A673 (cell line): ENCODE measurements at regions not wholly inside any gene's neighbourhood (a gene's known extent, or its start where the extent isn't known, plus 50 kb on each side); places are given as distances from the start of the nearest gene placed in this dataset.
"Not testable (repeated sequence)": the region's sequence is repeated elsewhere in the genome, so short reads cannot be mapped to it uniquely, and the experiment has no call there.

Source experiments
- BruUV-seq: library from RNA; stranded (reverse); fragments of 400-500 nt; replicated peaks from 2 replicates; lab custom pipeline; 2021; lab: Mats Ljungman, UMichigan
- CTCF ChIA-PET: fragments of 300-600 bp; sonication (Branson Sonifier 250); formaldehyde crosslinking; loops from one replicate; lab custom pipeline; 2022; ENCODE audit warnings: antibody characterized with exemption; lab: Charles Lee
- POLR2A ChIA-PET: fragments of 300-600 bp; sonication (Branson Sonifier 250); formaldehyde crosslinking; loops from one replicate; lab custom pipeline; 2022; ENCODE audit warnings: antibody characterized with exemption; ENCODE audit not compliant: low non-redundant PET; lab: Charles Lee
- DNase-seq: peaks from one replicate; pipeline ENCODE4 v3.0.0-alpha.2; 2015; ENCODE audit warnings: low spot score
- H3K27ac ChIP-seq: fragments of 200-600 bp; sonication (generic); 2 replicates; pipeline ENCODE4 v1.5.1; 2016; ENCODE audit warnings: mixed run types, low read depth, mild to moderate bottlenecking, mixed read lengths, antibody characterized with exemption, low read length; ENCODE audit not compliant: poor library complexity, severe bottlenecking
- H3K27me3 ChIP-seq: fragments of 200-600 bp; sonication (generic); replicated peaks from 2 replicates; pipeline ENCODE4 v1.6.1; 2017; ENCODE audit warnings: mixed run types, low read depth, mild to moderate bottlenecking, mixed read lengths, antibody characterized with exemption, low read length; ENCODE audit not compliant: insufficient read depth, poor library complexity
- H3K36me3 ChIP-seq: fragments of 200-600 bp; sonication (generic); 2 replicates; pipeline ENCODE4 v1.6.1; 2016; ENCODE audit warnings: mixed run types, mild to moderate bottlenecking, mixed read lengths, antibody characterized with exemption, low read length; ENCODE audit not compliant: insufficient read depth, poor library complexity, severe bottlenecking
- H3K4me1 ChIP-seq: fragments of 200-600 bp; sonication (generic); 2 replicates; pipeline ENCODE4 v1.6.1; 2017; ENCODE audit warnings: mixed run types, mild to moderate bottlenecking, mixed read lengths, antibody characterized with exemption, low read length; ENCODE audit not compliant: insufficient read depth, poor library complexity, severe bottlenecking
- H3K4me3 ChIP-seq: fragments of 200-600 bp; sonication (generic); 2 replicates; pipeline ENCODE4 v1.5.1; 2016; ENCODE audit warnings: low read depth, mixed run types, mild to moderate bottlenecking, mixed read lengths, low read length; ENCODE audit not compliant: poor library complexity, severe bottlenecking
- H3K9me3 ChIP-seq: fragments of 200-600 bp; sonication (generic); 2 replicates; pipeline ENCODE4 v1.6.1; 2016; ENCODE audit warnings: mixed run types, low read depth, mild to moderate bottlenecking, mixed read lengths, antibody characterized with exemption, low read length; ENCODE audit not compliant: poor library complexity, severe bottlenecking
- CTCF ChIP-seq: fragments of 300-800, 200-600 bp; sonication (generic); conservative IDR thresholded peaks from 2 replicates; pipeline ENCODE4 v1.5.1; 2017; ENCODE audit warnings: low read depth, mild to moderate bottlenecking, antibody characterized with exemption, low read length, moderate library complexity, mixed read lengths
- EZH2 ChIP-seq: fragments of 200-600 bp; sonication (generic); IDR thresholded peaks from 2 replicates; pipeline ENCODE4 v1.6.1; 2017; ENCODE audit warnings: borderline replicate concordance, low read depth, mild to moderate bottlenecking, mixed read lengths, antibody characterized with exemption, low read length; ENCODE audit not compliant: poor library complexity, severe bottlenecking
- intact Hi-C: fragments of 100-400 bp; cut with micrococcal nuclease; formaldehyde crosslinking; loops from one replicate; pipeline ENCODE4 v1.10.0; 2022; ENCODE audit not compliant: unreplicated experiment

GRCh38 chr2:231644426-231644825 is 51.8 kb downstream of the TEX44 start:
- H3K27me3 ChIP-seq: no peaks in the 10 kb centered on the region
- no peak overlapping the region for H3K4me3 ChIP-seq
- intact Hi-C loops: no loop called here
- POLR2A ChIA-PET: no interaction called here
- CTCF ChIA-PET: no interaction called here
- TF ChIP-seq CTCF (no peak), EZH2 (no peak)
- DNase-seq: no peak
- no peaks in the 10 kb centered on the region for H3K36me3 ChIP-seq
- H3K4me1 ChIP-seq: no peaks in the 10 kb centered on the region
- H3K27ac ChIP-seq: no peak overlapping the region
- no peaks in the 10 kb centered on the region for H3K9me3 ChIP-seq
- BruUV-seq: no TSS peak

- Histone ChIP-seq H3K9me3 (no peaks in the 10 kb centered on the region), H3K4me1 (no peaks in the 10 kb centered on the region), H3K27me3 (no peaks in the 10 kb centered on the region), H3K4me3 (no peak overlapping the region), H3K36me3 (no peaks in the 10 kb centered on the region), H3K27ac (no peak overlapping the region)
- TF ChIP-seq CTCF (no peak), EZH2 (no peak)
- ChIA-PET POLR2A (no interaction called here), CTCF (interaction anchor here (1.2 kb wide), 1 partner anchor 31 kb away, joined by 10 read pairs; no protein-coding TSS in a partner anchor)
- intact Hi-C loops: no loop called here
- DNase-seq: no peak
- no TSS peak for BruUV-seq
Measured at GRCh38 chr2:231646476-231646875, 53.8 kb downstream of the TEX44 start.

- ChIA-PET POLR2A (no interaction called here), CTCF (interaction anchor here (0.7 to 1.2 kb wide), 3 partner anchors 10 to 108 kb away, joined by 3 to 6 read pairs (median 5); no protein-coding TSS in a partner anchor)
- Histone ChIP-seq H3K4me3 (no peak overlapping the region), H3K27me3 (no peaks in the 10 kb centered on the region), H3K9me3 (no peaks in the 10 kb centered on the region), H3K4me1 (no peaks in the 10 kb centered on the region), H3K36me3 (no peaks in the 10 kb centered on the region), H3K27ac (no peak overlapping the region)
- peak; percentile 69 for TF ChIP-seq CTCF
- TF ChIP-seq EZH2: no peak
- intact Hi-C loops: no loop called here
- no TSS peak for BruUV-seq
- DNase-seq: peak; percentile 55
Measured at GRCh38 chr2:231648579-231649174, 56.0 kb downstream of the TEX44 start.

GRCh38 chr2:231651561-231651960 is 56.8 kb upstream of the PTMA start:
- H3K27ac ChIP-seq, H3K36me3 ChIP-seq, intact Hi-C loops, BruUV-seq, H3K9me3 ChIP-seq, H3K4me1 ChIP-seq, DNase-seq, POLR2A ChIA-PET, H3K27me3 ChIP-seq, H3K4me3 ChIP-seq: not testable (repeated sequence)
- CTCF ChIA-PET: interaction anchor here (0.6 to 0.7 kb wide), 2 partner anchors 12 to 98 kb away, joined by 4 to 8 read pairs; no protein-coding TSS in a partner anchor
